MM.1S (cell line): ENCODE measurements at regions not wholly inside any gene's neighbourhood (a gene's known extent, or its start where the extent isn't known, plus 50 kb on each side); places are given as distances from the start of the nearest gene placed in this dataset.

Experiments used
- DNase-seq: peaks from one replicate; pipeline ENCODE4 v3.0.0-alpha.2; 2015
- H2AFZ ChIP-seq: fragments of 300-600 bp; sonication (generic); 2 replicates; pipeline ENCODE4 v1.6.0; 2016; ENCODE audit warnings: antibody characterized with exemption, low read length
- H3F3A ChIP-seq: fragments of 300-600 bp; sonication (generic); 2 replicates; pipeline ENCODE4 v1.6.1; 2016; ENCODE audit warnings: mild to moderate bottlenecking, antibody characterized with exemption, low read length, moderate library complexity, mixed read lengths; ENCODE audit not compliant: insufficient read depth
- H3K27ac ChIP-seq: fragments of 300-600 bp; sonication (generic); 2 replicates; pipeline ENCODE4 v1.5.1; 2016; ENCODE audit warnings: mild to moderate bottlenecking, low read length
- H3K27me3 ChIP-seq: fragments of 300-600 bp; sonication (generic); replicated peaks from 2 replicates; pipeline ENCODE4 v1.6.0; 2016; ENCODE audit warnings: low read length; ENCODE audit not compliant: insufficient read depth
- H3K36me3 ChIP-seq: fragments of 300-600 bp; sonication (generic); replicated peaks from 2 replicates; pipeline ENCODE4 v1.6.1; 2016; ENCODE audit warnings: mild to moderate bottlenecking, low read length, mixed read lengths; ENCODE audit not compliant: insufficient read depth
- H3K4me1 ChIP-seq: fragments of 300-600 bp; sonication (generic); 2 replicates; pipeline ENCODE4 v1.6.1; 2016; ENCODE audit warnings: low read length, mixed read lengths
- H3K4me2 ChIP-seq: fragments of 300-600 bp; sonication (generic); 2 replicates; pipeline ENCODE4 v1.6.0; 2016; ENCODE audit warnings: low read depth, low read length
- H3K4me3 ChIP-seq: fragments of 300-600 bp; sonication (generic); 2 replicates; pipeline ENCODE4 v1.5.1; 2016; ENCODE audit warnings: low read length, mixed read lengths
- H3K79me2 ChIP-seq: fragments of 300-600 bp; sonication (generic); 2 replicates; pipeline ENCODE4 v1.6.1; 2016; ENCODE audit warnings: mixed run types, low read length, mixed read lengths
- H3K9ac ChIP-seq: fragments of 300-600 bp; sonication (generic); 2 replicates; pipeline ENCODE4 v1.6.1; 2016; ENCODE audit warnings: low read length, mixed read lengths
- H3K9me2 ChIP-seq: fragments of 300-600 bp; sonication (generic); replicated peaks from 2 replicates; pipeline ENCODE4 v1.6.1; 2016; ENCODE audit warnings: mild to moderate bottlenecking, low read length, mixed read lengths; ENCODE audit not compliant: insufficient read depth
- H3K9me3 ChIP-seq: fragments of 300-600 bp; sonication (generic); replicated peaks from 2 replicates; pipeline ENCODE4 v1.6.1; 2016; ENCODE audit warnings: mild to moderate bottlenecking, low read length, mixed read lengths; ENCODE audit not compliant: insufficient read depth
- H4K20me1 ChIP-seq: fragments of 300-600 bp; sonication (generic); 2 replicates; pipeline ENCODE4 v1.6.1; 2016; ENCODE audit warnings: mild to moderate bottlenecking, low read length, moderate library complexity, mixed read lengths; ENCODE audit not compliant: insufficient read depth
- EZH2 ChIP-seq: fragments of 300-600 bp; sonication (generic); optimal IDR thresholded peaks from 2 replicates; pipeline ENCODE3; 2017; ENCODE audit warnings: low read depth, mild to moderate bottlenecking, antibody characterized with exemption, low read length, mixed read lengths
- EZH2phosphoT487 ChIP-seq: fragments of 300-600 bp; sonication (generic); IDR thresholded peaks from 2 replicates; pipeline ENCODE4 v1.6.1; 2018; ENCODE audit warnings: antibody characterized with exemption, low read length
- TF ChIP-seq, protein P1 (sequence below): fragments of 300-600 bp; sonication (generic); IDR thresholded peaks from 2 replicates; pipeline ENCODE4 v1.5.1; 2016; ENCODE audit warnings: antibody characterized with exemption, low read length, mixed read lengths

DNA sequence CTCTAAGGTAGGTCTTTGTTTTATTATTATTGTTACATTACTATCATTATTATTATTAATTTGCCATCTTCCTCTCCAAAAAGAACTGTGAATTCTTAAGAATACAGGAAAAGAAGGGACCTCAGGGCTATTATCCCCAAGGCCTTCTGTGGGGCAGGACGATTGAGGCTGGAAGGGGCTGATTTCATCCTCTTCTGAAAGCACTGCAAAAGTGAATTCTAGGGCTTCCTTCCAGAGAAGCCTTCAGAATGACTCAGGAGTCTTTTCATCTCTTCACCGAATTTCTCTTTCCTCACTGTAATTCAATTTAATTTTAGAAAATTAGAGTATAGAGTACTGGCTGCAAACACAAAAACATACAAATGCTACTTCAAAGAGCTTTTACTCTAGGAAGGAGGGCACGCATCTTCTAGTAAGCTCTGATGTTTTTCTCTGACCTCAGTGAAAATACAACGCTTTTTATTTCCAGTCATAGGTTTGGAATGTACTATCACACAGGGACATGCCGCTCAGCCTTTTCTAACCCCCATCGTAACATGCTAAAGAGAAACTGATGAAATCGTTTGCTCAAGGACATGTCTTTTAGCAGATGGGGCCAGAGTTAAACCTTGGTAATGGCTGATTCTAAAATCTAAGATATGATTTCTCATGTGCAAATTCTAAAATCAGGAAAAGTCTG is 280.2 kb upstream of the PITRM1 start:
- no peaks in the 10 kb centered on the region for H3K9me3 ChIP-seq
- no peaks in the 10 kb centered on the region for H3K9me2 ChIP-seq
- H2AFZ ChIP-seq, result no peak overlapping the region
- no peak for DNase-seq
- H4K20me1 ChIP-seq, result no peaks in the 10 kb centered on the region
- no peaks in the 10 kb centered on the region for H3K27me3 ChIP-seq
- no peaks in the 10 kb centered on the region for H3F3A ChIP-seq
- H3K79me2 ChIP-seq, result no peaks in the 10 kb centered on the region
- TF ChIP-seq EZH2 (no peak), EZH2phosphoT487 (no peak)
- TF ChIP-seq, protein P1, sequence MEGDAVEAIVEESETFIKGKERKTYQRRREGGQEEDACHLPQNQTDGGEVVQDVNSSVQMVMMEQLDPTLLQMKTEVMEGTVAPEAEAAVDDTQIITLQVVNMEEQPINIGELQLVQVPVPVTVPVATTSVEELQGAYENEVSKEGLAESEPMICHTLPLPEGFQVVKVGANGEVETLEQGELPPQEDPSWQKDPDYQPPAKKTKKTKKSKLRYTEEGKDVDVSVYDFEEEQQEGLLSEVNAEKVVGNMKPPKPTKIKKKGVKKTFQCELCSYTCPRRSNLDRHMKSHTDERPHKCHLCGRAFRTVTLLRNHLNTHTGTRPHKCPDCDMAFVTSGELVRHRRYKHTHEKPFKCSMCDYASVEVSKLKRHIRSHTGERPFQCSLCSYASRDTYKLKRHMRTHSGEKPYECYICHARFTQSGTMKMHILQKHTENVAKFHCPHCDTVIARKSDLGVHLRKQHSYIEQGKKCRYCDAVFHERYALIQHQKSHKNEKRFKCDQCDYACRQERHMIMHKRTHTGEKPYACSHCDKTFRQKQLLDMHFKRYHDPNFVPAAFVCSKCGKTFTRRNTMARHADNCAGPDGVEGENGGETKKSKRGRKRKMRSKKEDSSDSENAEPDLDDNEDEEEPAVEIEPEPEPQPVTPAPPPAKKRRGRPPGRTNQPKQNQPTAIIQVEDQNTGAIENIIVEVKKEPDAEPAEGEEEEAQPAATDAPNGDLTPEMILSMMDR, result no peak
- no peak overlapping the region for H3K4me3 ChIP-seq
- no peak overlapping the region for H3K4me2 ChIP-seq
- H3K4me1 ChIP-seq, result no peaks in the 10 kb centered on the region
- no peak overlapping the region for H3K9ac ChIP-seq
- no peaks in the 10 kb centered on the region for H3K36me3 ChIP-seq
- no peak overlapping the region for H3K27ac ChIP-seq

DNA sequence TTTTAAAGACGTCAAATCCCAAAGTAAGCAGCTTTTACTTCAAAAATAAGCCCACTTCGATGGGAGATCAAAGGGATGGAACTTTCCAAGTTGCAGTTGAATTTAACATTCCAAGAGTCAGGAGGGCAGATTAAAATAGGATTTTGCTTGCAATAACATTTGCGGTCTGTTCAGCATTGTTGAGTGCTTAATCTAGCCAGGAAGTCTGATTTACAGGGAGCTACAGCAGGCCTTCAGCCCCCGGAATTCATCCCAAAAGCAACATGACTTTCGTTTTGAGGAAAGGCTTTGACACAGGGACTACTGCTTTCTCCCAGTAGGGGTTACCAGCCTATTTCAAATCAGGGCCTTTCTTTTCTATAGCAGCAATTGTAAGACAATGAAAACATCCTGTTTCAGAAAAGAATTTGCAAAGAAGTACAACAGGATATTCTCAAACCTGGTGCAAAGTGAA is 279.6 kb upstream of the PITRM1 start:
- Histone ChIP-seq H3K27me3 (no peaks in the 10 kb centered on the region), H4K20me1 (no peaks in the 10 kb centered on the region), H3K9me3 (no peaks in the 10 kb centered on the region), H3K36me3 (no peaks in the 10 kb centered on the region), H3K4me1 (no peaks in the 10 kb centered on the region), H3K27ac (no peak overlapping the region), H3F3A (no peaks in the 10 kb centered on the region), H3K79me2 (no peaks in the 10 kb centered on the region), H2AFZ (no peak overlapping the region), H3K9me2 (no peaks in the 10 kb centered on the region), H3K4me3 (no peak overlapping the region), H3K9ac (no peak overlapping the region), H3K4me2 (no peak overlapping the region)
- TF ChIP-seq, protein P1, result no peak
- TF ChIP-seq EZH2phosphoT487 (no peak), EZH2 (no peak)
- no peak for DNase-seq

DNA sequence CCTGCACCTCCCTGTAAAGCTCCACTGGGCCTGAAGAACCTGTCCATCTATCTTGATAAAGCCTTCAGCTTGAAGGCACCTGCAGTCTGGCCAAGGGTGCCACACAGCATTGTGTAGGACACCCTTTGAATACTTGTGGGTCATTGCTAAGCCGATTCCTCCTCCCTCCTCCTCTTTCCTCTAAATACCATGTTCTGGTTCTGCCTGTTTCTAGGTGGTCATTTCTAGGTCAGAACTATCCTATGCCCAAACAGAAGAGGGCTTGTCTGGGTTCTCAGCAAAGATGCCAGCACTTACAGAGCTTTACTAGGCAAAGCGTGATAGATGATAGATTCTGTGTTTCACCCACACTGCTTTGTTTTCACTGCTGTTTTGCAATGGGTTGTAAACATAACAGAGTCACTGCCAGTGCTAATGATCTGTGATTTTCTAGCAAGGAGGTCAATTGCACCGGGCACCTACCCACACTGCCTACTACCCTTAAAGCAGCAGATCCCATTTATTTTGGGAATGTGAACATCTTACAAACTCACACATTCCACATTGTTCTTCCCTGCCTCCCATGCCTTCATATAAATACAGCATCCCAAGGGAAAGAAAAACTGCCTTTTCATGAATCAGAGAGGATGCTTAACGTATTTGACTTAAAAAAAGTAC is 279.1 kb upstream of the PITRM1 start:
- TF ChIP-seq EZH2 (no peak), EZH2phosphoT487 (no peak)
- TF ChIP-seq, protein P1, result no peak
- Histone ChIP-seq H3K27ac (no peak overlapping the region), H3K79me2 (no peaks in the 10 kb centered on the region), H3K36me3 (no peaks in the 10 kb centered on the region), H3K9ac (no peak overlapping the region), H4K20me1 (no peaks in the 10 kb centered on the region), H3K9me3 (no peaks in the 10 kb centered on the region), H2AFZ (no peak overlapping the region), H3K4me3 (no peak overlapping the region), H3K4me2 (no peak overlapping the region), H3K27me3 (no peaks in the 10 kb centered on the region), H3F3A (no peaks in the 10 kb centered on the region), H3K4me1 (no peaks in the 10 kb centered on the region), H3K9me2 (no peaks in the 10 kb centered on the region)
- no peak for DNase-seq
